Osteocyte (in vitro differentiated cells): ENCODE measurements at regions not wholly inside any gene's neighbourhood (a gene's known extent, or its start where the extent isn't known, plus 50 kb on each side); places are given as distances from the start of the nearest gene placed in this dataset.
"Not testable (repeated sequence)": the region's sequence is repeated elsewhere in the genome, so short reads cannot be mapped to it uniquely, and the experiment has no call there.

Source experiments
- DNase-seq: peaks from one replicate; pipeline ENCODE4 v3.0.0; 2021; ENCODE audit warnings: mixed read lengths; ENCODE audit not compliant: unreplicated experiment; ENCODE audit errors: extremely low spot score
- H3K27ac Mint-ChIP-seq: one replicate; pipeline ENCODE4 v1.8.0; 2021; ENCODE audit warnings: mild to moderate bottlenecking, mixed read lengths; ENCODE audit not compliant: unreplicated experiment
- H3K27me3 Mint-ChIP-seq: one replicate; pipeline ENCODE4 v1.8.0; 2021; ENCODE audit warnings: mixed read lengths; ENCODE audit not compliant: unreplicated experiment
- H3K36me3 Mint-ChIP-seq: one replicate; pipeline ENCODE4 v1.8.0; 2021; ENCODE audit warnings: mixed read lengths; ENCODE audit not compliant: unreplicated experiment
- H3K4me1 Mint-ChIP-seq: one replicate; pipeline ENCODE4 v1.8.0; 2021; ENCODE audit warnings: mixed read lengths; ENCODE audit not compliant: unreplicated experiment
- H3K4me3 Mint-ChIP-seq: one replicate; pipeline ENCODE4 v1.8.0; 2021; ENCODE audit warnings: mild to moderate bottlenecking, moderate library complexity, mixed read lengths; ENCODE audit not compliant: unreplicated experiment
- H3K9me3 Mint-ChIP-seq: one replicate; pipeline ENCODE4 v1.8.0; 2021; ENCODE audit warnings: mixed read lengths; ENCODE audit not compliant: unreplicated experiment
- TF ChIP-seq, protein P1 (sequence below): fragments of 200-600 bp; sonication (generic); IDR thresholded peaks from 2 replicates; pipeline ENCODE4 v1.5.0; 2021; ENCODE audit warnings: antibody characterized with exemption, mild to moderate bottlenecking, moderate library complexity

DNA sequence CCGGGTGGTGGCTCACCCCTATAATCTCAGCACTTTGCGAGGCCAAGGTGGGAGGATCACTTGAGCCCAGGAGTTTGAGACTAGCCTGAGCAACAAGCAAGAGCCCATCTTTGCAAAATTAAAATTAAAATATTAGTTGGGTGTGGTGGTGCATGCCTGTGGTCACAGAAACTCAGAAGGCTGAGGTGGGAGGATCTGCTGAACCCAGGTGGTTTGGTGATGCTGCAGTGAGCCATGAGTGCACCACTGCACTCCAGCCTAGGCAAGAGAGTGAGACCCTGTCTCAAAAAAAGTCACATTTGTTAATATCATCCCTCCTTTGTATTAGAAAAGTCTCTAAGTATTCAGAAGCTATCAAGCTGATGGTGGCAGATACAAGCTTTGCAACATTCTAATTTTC, 317.5 kb downstream of the ANKRD30A start:
- Mint-ChIP-seq H3K4me1 (no peaks in the 10 kb centered on the region), H3K27ac (no peak overlapping the region), H3K27me3 (no peaks in the 10 kb centered on the region), H3K36me3 (no peaks in the 10 kb centered on the region), H3K9me3 (peaks cover 43% of the 10 kb centered on the region), H3K4me3 (no peak overlapping the region)
- TF ChIP-seq, protein P1, sequence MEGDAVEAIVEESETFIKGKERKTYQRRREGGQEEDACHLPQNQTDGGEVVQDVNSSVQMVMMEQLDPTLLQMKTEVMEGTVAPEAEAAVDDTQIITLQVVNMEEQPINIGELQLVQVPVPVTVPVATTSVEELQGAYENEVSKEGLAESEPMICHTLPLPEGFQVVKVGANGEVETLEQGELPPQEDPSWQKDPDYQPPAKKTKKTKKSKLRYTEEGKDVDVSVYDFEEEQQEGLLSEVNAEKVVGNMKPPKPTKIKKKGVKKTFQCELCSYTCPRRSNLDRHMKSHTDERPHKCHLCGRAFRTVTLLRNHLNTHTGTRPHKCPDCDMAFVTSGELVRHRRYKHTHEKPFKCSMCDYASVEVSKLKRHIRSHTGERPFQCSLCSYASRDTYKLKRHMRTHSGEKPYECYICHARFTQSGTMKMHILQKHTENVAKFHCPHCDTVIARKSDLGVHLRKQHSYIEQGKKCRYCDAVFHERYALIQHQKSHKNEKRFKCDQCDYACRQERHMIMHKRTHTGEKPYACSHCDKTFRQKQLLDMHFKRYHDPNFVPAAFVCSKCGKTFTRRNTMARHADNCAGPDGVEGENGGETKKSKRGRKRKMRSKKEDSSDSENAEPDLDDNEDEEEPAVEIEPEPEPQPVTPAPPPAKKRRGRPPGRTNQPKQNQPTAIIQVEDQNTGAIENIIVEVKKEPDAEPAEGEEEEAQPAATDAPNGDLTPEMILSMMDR: no peak
- DNase-seq: no peak

DNA sequence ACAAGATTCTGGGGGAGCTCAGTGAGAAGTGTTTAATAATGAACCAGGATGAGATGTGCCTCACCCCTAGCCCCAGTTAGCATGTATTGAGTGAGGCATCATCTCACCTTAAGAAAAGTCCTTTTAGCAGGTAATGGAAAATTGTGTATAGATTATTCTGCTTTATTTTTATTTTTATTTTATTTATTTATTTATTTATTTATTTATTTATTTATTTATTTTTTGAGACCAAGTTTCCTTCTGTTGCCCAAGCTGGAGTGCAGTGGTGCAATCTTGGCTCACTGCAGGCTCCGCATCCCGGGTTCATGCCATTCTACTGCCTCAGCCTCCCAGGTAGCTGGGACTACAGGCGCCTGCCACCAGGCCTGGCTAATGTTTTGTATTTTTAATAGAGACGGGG, 315.8 kb downstream of the ANKRD30A start:
- H3K27ac Mint-ChIP-seq, H3K36me3 Mint-ChIP-seq, H3K4me3 Mint-ChIP-seq, DNase-seq, H3K4me1 Mint-ChIP-seq, H3K27me3 Mint-ChIP-seq: not testable (repeated sequence)
- peaks cover 43% of the 10 kb centered on the region for H3K9me3 Mint-ChIP-seq

DNA sequence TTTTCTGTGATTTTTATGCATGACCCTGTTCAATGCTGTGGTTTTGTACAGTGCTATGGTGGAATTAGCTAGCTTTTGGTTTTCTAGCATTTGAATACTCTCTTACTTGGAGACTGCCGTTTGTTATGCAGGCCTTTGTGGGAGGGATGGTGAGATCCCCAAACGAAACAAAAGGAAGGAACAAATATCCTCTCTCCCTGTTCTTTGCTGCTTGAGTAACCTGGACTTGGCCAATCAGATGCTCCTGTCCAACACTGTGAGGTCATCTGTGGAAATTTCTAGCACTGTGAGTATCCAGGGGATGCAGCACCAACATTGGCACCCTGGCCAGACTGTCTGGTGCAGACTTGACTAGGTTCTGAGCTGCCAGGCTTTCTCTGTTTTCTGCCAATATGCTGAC, 314.4 kb downstream of the ANKRD30A start:
- no peaks in the 10 kb centered on the region for H3K4me1 Mint-ChIP-seq
- H3K27me3 Mint-ChIP-seq: no peaks in the 10 kb centered on the region
- H3K9me3 Mint-ChIP-seq: peaks cover 42% of the 10 kb centered on the region
- DNase-seq: no peak
- no peak overlapping the region for H3K27ac Mint-ChIP-seq
- TF ChIP-seq, protein P1: no peak
- no peak overlapping the region for H3K4me3 Mint-ChIP-seq
- H3K36me3 Mint-ChIP-seq: no peaks in the 10 kb centered on the region

DNA sequence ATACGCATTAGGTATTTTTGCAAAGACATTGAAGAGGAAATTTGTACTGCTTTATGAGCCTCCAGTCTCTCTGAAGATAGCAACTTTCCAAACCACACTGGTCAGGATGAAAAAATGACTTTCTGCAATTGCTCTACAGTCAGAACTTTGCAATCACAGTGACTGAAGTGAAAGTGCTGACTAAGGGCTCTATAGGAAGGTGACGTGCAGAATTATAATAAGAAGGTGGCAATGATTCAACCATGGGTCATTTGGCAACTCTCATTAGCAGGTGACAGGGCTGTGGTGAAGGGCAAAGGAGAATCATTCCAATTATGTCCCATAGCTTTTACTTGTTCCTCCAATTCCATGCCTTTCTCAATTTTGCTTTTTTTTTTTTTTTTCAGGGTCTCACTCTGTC, 311.0 kb downstream of the ANKRD30A start:
- Mint-ChIP-seq H3K27ac (no peak overlapping the region), H3K4me1 (no peaks in the 10 kb centered on the region), H3K27me3 (no peaks in the 10 kb centered on the region), H3K36me3 (no peaks in the 10 kb centered on the region), H3K9me3 (peaks cover 52% of the 10 kb centered on the region), H3K4me3 (no peak overlapping the region)
- no peak for DNase-seq
- TF ChIP-seq, protein P1: no peak

DNA sequence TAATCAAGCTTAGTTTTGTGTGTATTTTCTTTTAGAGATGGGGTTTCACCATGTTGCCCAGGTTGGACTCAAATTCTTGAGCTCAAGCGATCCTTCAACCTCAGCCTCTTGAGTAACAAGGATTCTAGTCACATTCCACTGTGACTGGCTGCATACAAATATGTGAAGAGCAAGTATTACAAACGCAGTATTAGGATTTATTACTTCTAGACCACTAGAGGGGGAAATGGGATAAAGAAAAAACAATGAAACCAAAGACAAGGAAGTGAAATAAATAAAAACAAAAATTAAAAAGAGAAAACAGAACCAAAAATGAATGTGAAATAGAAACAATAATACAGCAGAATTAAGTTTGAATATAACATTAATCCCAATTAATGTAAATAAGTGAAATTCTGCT, 308.7 kb downstream of the ANKRD30A start:
- no peaks in the 10 kb centered on the region for H3K27me3 Mint-ChIP-seq
- H3K27ac Mint-ChIP-seq: no peak overlapping the region
- peaks cover 57% of the 10 kb centered on the region for H3K9me3 Mint-ChIP-seq
- TF ChIP-seq, protein P1: no peak
- no peak overlapping the region for H3K4me3 Mint-ChIP-seq
- DNase-seq: no peak
- H3K36me3 Mint-ChIP-seq: no peaks in the 10 kb centered on the region
- H3K4me1 Mint-ChIP-seq: no peaks in the 10 kb centered on the region
